ENCODE measurements at regions not wholly inside any gene's neighbourhood (a gene's known extent, or its start where the extent isn't known, plus 50 kb on each side); places are given as distances from the start of the nearest gene placed in this dataset.

DNA sequence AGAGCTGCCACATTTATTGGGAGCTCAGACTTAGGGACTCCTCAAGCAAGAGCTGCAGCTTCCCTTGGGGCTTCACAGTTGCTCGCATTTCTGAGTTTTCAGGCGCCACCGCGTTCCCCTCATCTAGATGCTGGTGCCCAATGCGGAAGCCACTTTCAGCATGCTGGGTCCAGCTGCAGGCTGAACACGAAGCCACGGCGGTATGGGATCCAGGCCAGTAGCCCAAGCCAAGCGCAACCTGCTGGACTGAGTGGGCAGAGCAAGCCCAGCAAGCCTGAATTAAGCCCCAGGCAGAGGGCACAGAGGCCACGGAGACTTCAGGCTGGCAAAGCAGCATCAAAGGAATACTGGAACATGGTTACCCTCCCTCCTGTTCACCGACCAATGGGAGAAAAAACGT, 391.5 kb downstream of the HTR1A start:
- TF ChIP-seq TAF1 (IDR thresholded peaks at IDR 0.05; ENCODE audit: low read depth) (no peak), TCF12 (IDR thresholded peaks at IDR 0.05; ENCODE audit: low read depth) (no peak), YY1 (IDR thresholded peaks at IDR 0.05; ENCODE audit: low read depth) (no peak), CEBPB (IDR thresholded peaks at IDR 0.05) (no peak), RAD21 (IDR thresholded peaks at IDR 0.05; ENCODE audit: low read depth) (no peak), ZBTB7A (IDR thresholded peaks at IDR 0.05; ENCODE audit: low read depth) (no peak), EGR1 (IDR thresholded peaks at IDR 0.05) (no peak), EP300 (IDR thresholded peaks at IDR 0.05; ENCODE audit: borderline replicate concordance) (no peak), TEAD4 (IDR thresholded peaks at IDR 0.05) (no peak), REST (IDR thresholded peaks at IDR 0.05; ENCODE audit: low read depth) (no peak), CREB1 (IDR thresholded peaks at IDR 0.05; ENCODE audit: low read depth) (no peak)
- TF ChIP-seq, protein P1, sequence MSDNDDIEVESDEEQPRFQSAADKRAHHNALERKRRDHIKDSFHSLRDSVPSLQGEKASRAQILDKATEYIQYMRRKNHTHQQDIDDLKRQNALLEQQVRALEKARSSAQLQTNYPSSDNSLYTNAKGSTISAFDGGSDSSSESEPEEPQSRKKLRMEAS (IDR thresholded peaks at IDR 0.05) = no peak
- TF ChIP-seq, protein P2, sequence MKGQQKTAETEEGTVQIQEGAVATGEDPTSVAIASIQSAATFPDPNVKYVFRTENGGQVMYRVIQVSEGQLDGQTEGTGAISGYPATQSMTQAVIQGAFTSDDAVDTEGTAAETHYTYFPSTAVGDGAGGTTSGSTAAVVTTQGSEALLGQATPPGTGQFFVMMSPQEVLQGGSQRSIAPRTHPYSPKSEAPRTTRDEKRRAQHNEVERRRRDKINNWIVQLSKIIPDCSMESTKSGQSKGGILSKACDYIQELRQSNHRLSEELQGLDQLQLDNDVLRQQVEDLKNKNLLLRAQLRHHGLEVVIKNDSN (IDR thresholded peaks at IDR 0.05) = no peak
